ENCODE measurements at regions not wholly inside any gene's neighbourhood (a gene's known extent, or its start where the extent isn't known, plus 50 kb on each side); places are given as distances from the start of the nearest gene placed in this dataset.
"Not testable (repeated sequence)": the region's sequence is repeated elsewhere in the genome, so short reads cannot be mapped to it uniquely, and the experiment has no call there.

DNA sequence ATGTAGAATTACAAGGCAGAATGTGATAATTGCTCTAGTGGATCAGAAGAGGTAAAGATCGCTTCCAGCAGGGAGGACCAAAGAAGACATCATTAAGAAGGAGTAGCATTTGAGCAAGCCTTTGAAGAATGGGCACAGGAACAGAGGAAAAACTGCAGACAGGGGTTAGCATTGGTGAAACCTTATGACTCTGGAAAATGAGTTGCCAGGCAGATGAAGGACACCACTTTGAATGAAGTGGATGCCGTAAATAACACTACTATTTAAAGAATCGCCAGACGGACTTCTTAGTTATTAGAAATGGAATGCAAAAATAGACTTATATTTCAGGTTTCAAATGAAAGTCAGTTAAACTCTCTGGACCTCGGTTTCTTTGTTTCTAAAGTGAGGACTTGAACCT, 727.7 kb downstream of the USP25 start:
- intact Hi-C loops (cut with DNase I), result no loop called here
- no peak for TF ChIP-seq CTCF (IDR thresholded peaks at IDR 0.05; ENCODE audit: borderline replicate concordance, extremely low read depth, insufficient read depth)
- Histone ChIP-seq H3K36me3 (ENCODE audit: control insufficient read depth in 2 of 3, insufficient read depth in 3 of 3, low read length in 3 of 3) (no peaks in the 10 kb centered on the region), H3K9ac (ENCODE audit: low read length in 3 of 3) (no peak overlapping the region), H3K27me3 (ENCODE audit: control insufficient read depth, insufficient read depth, low read length) (no peaks in the 10 kb centered on the region), H3K4me3 (ENCODE audit: low read length in 3 of 3) (no peak overlapping the region), H3K9me3 (ENCODE audit: control insufficient read depth in 2 of 3, insufficient read depth in 1 of 3, low read length in 3 of 3) (no peaks in the 10 kb centered on the region), H3K27ac (ENCODE audit: low read depth in 2 of 2, low read length in 2 of 2) (no peak overlapping the region), H3K4me1 (ENCODE audit: control insufficient read depth in 2 of 3, insufficient read depth in 2 of 3, low read depth in 1 of 3, low read length in 3 of 3) (no peaks in the 10 kb centered on the region)
- no peak for FAIRE-seq
- no peak for DNase-seq

DNA sequence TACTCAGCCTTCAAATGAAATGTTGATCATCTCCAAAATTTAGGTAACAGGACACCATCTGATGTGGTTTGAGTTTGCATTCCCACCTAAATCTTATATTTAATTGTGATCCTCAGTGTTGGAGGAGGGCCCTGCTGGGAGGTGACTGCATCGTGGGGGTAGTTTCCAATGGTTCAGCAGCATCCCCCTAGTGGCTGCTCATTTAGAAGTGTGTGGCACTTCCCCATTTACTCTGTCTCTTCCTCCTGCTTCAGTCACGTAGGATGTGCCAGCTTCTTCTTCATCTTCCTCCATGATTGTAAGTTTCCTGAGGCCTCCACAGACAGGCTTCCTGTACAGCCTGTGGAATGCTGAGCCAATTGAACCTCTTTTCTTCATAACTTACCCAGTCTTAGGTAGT, 731.2 kb downstream of the USP25 start:
- H3K4me1 ChIP-seq (ENCODE audit: control insufficient read depth in 2 of 3, insufficient read depth in 2 of 3, low read depth in 1 of 3, low read length in 3 of 3), result no peaks in the 10 kb centered on the region
- no peak overlapping the region for H3K27ac ChIP-seq (ENCODE audit: low read depth in 2 of 2, low read length in 2 of 2)
- no peaks in the 10 kb centered on the region for H3K36me3 ChIP-seq (ENCODE audit: control insufficient read depth in 2 of 3, insufficient read depth in 3 of 3, low read length in 3 of 3)
- DNase-seq (no peak), FAIRE-seq (no peak)
- H3K9me3 ChIP-seq (ENCODE audit: control insufficient read depth in 2 of 3, insufficient read depth in 1 of 3, low read length in 3 of 3), result peaks cover 0 to 4% (median 0%) of the 10 kb centered on the region in 3 donors
- no peak overlapping the region for H3K9ac ChIP-seq (ENCODE audit: low read length in 3 of 3)
- H3K27me3 ChIP-seq (ENCODE audit: control insufficient read depth, insufficient read depth, low read length), result no peaks in the 10 kb centered on the region
- intact Hi-C loops (cut with DNase I), result no loop called here
- TF ChIP-seq CTCF (IDR thresholded peaks at IDR 0.05; ENCODE audit: borderline replicate concordance, extremely low read depth, insufficient read depth), result no peak
- H3K4me3 ChIP-seq (ENCODE audit: low read length in 3 of 3), result no peak overlapping the region

DNA sequence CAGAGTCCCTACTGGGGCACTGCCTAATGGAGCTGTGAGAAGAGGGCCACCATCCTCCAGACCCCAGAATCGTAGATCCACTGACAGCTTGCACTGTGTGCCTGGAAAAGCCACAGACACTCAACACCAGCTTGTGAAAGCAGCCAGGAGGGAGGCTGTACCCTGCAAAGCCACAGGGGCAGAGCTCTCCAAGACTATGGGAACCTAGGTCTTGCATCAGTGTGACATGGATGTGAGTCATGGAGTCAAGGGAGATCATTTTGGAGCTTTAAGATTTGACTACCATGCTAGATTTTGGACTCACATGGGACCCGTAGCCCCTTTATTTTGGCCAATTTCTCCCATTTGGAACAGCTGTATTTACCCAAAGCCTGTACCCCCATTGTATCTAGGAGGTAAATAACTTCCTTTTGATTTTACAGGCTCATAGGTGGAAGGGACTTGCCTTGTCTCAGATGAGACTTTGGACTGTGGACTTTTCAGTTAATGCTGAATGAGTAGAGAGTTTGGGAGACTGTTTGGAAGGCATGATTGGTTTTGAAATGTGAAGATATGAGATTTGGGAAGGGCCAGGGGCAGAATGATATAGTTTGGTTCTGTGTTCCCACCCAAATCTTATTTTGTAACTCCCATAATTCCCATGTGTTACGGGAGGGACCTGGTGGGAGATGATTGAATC, 734.6 kb downstream of the USP25 start:
- H3K4me3 ChIP-seq (ENCODE audit: low read length in 3 of 3); H3K9ac ChIP-seq (ENCODE audit: low read length in 3 of 3); H3K27ac ChIP-seq (ENCODE audit: low read depth in 2 of 2, low read length in 2 of 2); H3K9me3 ChIP-seq (ENCODE audit: control insufficient read depth in 2 of 3, insufficient read depth in 1 of 3, low read length in 3 of 3); FAIRE-seq; DNase-seq; intact Hi-C loops (cut with DNase I); H3K4me1 ChIP-seq (ENCODE audit: control insufficient read depth in 2 of 3, insufficient read depth in 2 of 3, low read depth in 1 of 3, low read length in 3 of 3); H3K36me3 ChIP-seq (ENCODE audit: control insufficient read depth in 2 of 3, insufficient read depth in 3 of 3, low read length in 3 of 3); H3K27me3 ChIP-seq (ENCODE audit: control insufficient read depth, insufficient read depth, low read length): not testable (repeated sequence)

GRCh38 chr21:16468184-16468583, 738.4 kb downstream of the USP25 start:
- Histone ChIP-seq H3K27ac (ENCODE audit: low read depth in 2 of 2, low read length in 2 of 2) (no peak overlapping the region), H3K27me3 (ENCODE audit: control insufficient read depth, insufficient read depth, low read length) (no peaks in the 10 kb centered on the region), H3K4me1 (ENCODE audit: control insufficient read depth in 2 of 3, insufficient read depth in 2 of 3, low read depth in 1 of 3, low read length in 3 of 3) (peaks cover 0 to 3% (median 0%) of the 10 kb centered on the region in 3 donors), H3K4me3 (ENCODE audit: low read length in 3 of 3) (no peak overlapping the region), H3K36me3 (ENCODE audit: control insufficient read depth in 2 of 3, insufficient read depth in 3 of 3, low read length in 3 of 3) (no peaks in the 10 kb centered on the region), H3K9ac (ENCODE audit: low read length in 3 of 3) (no peak overlapping the region), H3K9me3 (ENCODE audit: control insufficient read depth in 2 of 3, insufficient read depth in 1 of 3, low read length in 3 of 3) (peaks cover 0 to 4% (median 0%) of the 10 kb centered on the region in 3 donors)
- TF ChIP-seq CTCF (IDR thresholded peaks at IDR 0.05; ENCODE audit: borderline replicate concordance, extremely low read depth, insufficient read depth), result no peak
- intact Hi-C loops (cut with DNase I), result no loop called here
- DNase-seq (no peak), FAIRE-seq (no peak)
